GM19324 (cell line): ENCODE measurements at regions not wholly inside any gene's neighbourhood (a gene's known extent, or its start where the extent isn't known, plus 50 kb on each side); places are given as distances from the start of the nearest gene placed in this dataset.

Experiments used
- ATAC-seq: cut with Tn5 transposase; IDR thresholded peaks from one replicate; pipeline ENCODE4 v1.9.1; 2021; ENCODE audit warnings: mild to moderate bottlenecking, moderate library complexity; ENCODE audit not compliant: unreplicated experiment, low FRiP score

GRCh38 chr2:103459283-103459682 is 697.5 kb downstream of the TMEM182 start:
- no peak for ATAC-seq

GRCh38 chr2:103462101-103462500 is 700.3 kb downstream of the TMEM182 start:
- no peak for ATAC-seq

GRCh38 chr2:103462712-103463111 is 700.9 kb downstream of the TMEM182 start:
- no peak for ATAC-seq

GRCh38 chr2:103464831-103465230 is 703.0 kb downstream of the TMEM182 start:
- ATAC-seq, result no peak

GRCh38 chr2:103469800-103470199 is 708.0 kb downstream of the TMEM182 start:
- no peak for ATAC-seq

- ATAC-seq, result no peak
Observed at GRCh38 chr2:103484906-103485305, 723.1 kb downstream of the TMEM182 start.

GRCh38 chr2:103496850-103497249 is 735.0 kb downstream of the TMEM182 start:
- ATAC-seq, result no peak

GRCh38 chr2:103506812-103507211 is 745.0 kb downstream of the TMEM182 start:
- no peak for ATAC-seq

- ATAC-seq, result no peak
Observed at GRCh38 chr2:103512442-103512841, 750.6 kb downstream of the TMEM182 start.

GRCh38 chr2:103520547-103520946 is 758.7 kb downstream of the TMEM182 start:
- ATAC-seq, result no peak

- ATAC-seq, result no peak
Observed at GRCh38 chr2:103525756-103526155, 763.9 kb downstream of the TMEM182 start.

GRCh38 chr2:103526757-103527156 is 764.9 kb downstream of the TMEM182 start:
- ATAC-seq, result no peak

GRCh38 chr2:103527278-103527677 is 765.4 kb downstream of the TMEM182 start:
- no peak for ATAC-seq

- no peak for ATAC-seq
Observed at GRCh38 chr2:103529798-103530502, 768.1 kb downstream of the TMEM182 start.

- ATAC-seq, result no peak
Observed at GRCh38 chr2:103552775-103553174, 790.9 kb downstream of the TMEM182 start.

GRCh38 chr2:103594823-103595222 is 833.0 kb downstream of the TMEM182 start:
- ATAC-seq, result no peak

GRCh38 chr2:103605071-103605780 is 843.4 kb downstream of the TMEM182 start:
- no peak for ATAC-seq

GRCh38 chr2:103615611-103616105 is 853.8 kb downstream of the TMEM182 start:
- ATAC-seq, result no peak

GRCh38 chr2:103616891-103617290 is 855.1 kb downstream of the TMEM182 start:
- no peak for ATAC-seq

- no peak for ATAC-seq
Observed at GRCh38 chr2:103618112-103618511, 856.3 kb downstream of the TMEM182 start.

- ATAC-seq, result no peak
Observed at GRCh38 chr2:103627301-103627700, 865.5 kb downstream of the TMEM182 start.

GRCh38 chr2:103638978-103639377 is 877.1 kb downstream of the TMEM182 start:
- no peak for ATAC-seq
